ENCODE measurements at regions not wholly inside any gene's neighbourhood (a gene's known extent, or its start where the extent isn't known, plus 50 kb on each side); places are given as distances from the start of the nearest gene placed in this dataset.
A peak's percentile ranks its signal among the peaks of the same experiment; 100 is the strongest.

DNA sequence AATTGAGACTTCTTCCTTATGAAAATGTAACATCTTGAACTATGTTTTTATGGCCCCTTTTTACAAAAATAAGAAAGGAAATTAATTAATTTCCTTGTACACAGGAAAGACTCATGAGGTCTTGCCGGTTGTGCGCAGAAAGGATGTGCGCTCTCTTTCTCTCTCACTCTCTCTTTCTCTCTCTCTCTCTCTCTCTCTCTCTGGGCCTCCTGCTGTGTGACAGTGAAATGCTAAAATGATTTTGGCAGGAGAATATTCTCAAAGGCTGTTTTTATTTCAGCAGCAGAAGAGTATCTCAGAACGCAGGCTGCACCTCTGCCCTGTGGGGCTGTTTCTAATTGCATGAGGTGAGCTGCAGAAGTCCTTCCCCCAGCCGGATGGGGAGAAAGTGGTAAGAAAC is 349.0 kb downstream of the MID1IP1 start:
- no peak for DNase-seq

DNA sequence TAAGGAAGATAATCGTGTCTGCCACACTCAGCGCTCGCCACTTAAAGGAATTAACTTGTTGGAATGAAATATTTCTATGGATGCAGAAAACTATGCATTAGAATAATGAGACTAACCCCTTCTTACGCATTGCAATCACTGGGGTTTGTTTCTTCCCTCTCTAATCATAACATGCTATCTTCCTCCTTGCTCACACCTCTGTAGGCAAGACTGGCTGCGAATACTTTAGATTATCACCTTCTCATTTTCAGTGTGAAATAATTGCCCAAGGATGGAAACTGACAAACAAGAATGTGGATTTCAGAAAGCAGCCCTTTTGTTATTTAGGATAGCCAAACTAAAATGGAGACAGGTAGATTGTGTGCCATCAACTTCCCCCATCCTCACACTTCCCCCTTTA is 349.4 kb downstream of the MID1IP1 start:
- DNase-seq: no peak

DNA sequence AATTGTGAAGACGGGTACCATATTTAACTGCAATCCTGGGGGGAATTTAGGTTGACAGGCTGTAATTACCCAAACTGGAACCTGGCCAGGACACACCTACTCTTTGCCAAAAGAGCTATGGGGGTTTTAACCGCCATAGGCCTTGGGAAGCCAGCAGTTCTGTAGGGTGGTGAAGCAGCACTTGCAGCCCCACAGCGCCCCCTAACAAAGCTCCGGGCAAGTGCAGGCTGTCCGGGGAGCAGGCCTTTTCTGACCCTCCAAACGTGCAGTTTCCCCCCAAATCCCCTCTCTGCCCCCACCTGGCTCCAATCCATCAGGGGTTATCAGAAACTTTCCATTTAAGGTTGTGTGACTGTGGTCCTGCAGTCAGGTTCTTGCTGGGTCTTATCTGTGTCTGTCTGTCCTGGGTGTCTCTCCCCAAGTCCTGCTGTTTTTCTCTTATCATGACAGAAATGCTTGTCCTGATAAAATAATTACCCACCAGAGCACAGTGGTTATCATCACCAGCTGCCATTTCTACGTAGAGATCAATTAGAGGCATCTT is 350.9 kb downstream of the MID1IP1 start:
- peak; percentile 80 for DNase-seq

GRCh38 chrX:39156051-39156450 is 354.8 kb downstream of the MID1IP1 start:
- no peak for DNase-seq

- no peak for DNase-seq
Measured at GRCh38 chrX:39157006-39157405, 355.7 kb downstream of the MID1IP1 start.

GRCh38 chrX:39157796-39158195 is 356.5 kb downstream of the MID1IP1 start:
- DNase-seq: no peak

- peak; percentile 78 for DNase-seq
Measured at GRCh38 chrX:39158801-39159657, 357.8 kb downstream of the MID1IP1 start.

- DNase-seq: no peak
Measured at GRCh38 chrX:39159921-39160507, 358.8 kb downstream of the MID1IP1 start.

- no peak for DNase-seq
Measured at GRCh38 chrX:39161611-39162255, 360.5 kb downstream of the MID1IP1 start.

GRCh38 chrX:39162322-39162735 is 361.1 kb downstream of the MID1IP1 start:
- DNase-seq: no peak

DNA sequence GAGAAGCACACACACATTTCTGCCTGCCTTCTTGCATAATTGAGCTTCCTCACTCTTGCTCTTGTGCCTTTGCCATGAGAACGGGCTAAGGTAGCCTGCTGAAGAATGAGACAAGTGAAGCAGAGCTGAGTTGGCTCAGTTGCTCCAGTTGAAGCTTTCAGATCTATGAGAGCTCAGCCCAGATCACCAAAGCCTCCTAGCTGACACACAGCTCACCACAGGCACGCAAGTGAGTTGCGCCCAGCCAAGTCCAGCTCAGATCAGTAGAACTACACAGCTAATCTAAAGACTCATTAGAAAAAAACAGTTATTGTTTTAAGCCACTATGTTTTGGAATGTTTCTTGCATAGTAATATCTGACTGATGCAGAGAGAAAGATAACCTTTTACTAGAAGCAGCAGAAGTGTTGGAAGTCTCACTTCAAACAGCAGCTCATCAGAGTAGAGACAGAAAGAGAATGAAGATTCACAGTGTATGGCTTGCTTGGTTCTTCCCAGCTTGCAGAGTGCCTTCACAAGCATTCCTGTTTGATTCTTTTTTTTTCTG is 362.4 kb downstream of the MID1IP1 start:
- no peak for DNase-seq

DNA sequence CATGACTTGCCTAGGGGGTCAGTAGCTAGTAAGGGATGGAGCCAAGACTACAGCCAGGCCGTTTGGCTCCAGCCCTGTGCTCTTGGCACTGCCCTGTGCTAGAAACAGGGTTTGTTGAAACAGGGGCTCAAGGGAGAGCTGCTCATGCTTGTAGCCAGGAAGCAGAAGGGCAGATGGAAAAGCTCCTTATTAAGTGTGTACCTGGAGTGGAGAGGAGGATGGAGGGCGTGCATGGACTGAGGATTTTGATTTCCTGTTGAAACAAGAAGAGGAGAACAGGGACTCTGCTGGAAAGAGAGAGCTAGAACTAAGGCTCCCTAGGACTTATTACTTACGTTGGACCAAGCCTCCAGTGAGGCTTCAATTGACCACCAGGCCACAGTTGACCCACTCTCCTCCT is 363.0 kb downstream of the MID1IP1 start:
- DNase-seq: no peak

- no peak for DNase-seq
Measured at GRCh38 chrX:39165185-39165584, 363.9 kb downstream of the MID1IP1 start.

DNA sequence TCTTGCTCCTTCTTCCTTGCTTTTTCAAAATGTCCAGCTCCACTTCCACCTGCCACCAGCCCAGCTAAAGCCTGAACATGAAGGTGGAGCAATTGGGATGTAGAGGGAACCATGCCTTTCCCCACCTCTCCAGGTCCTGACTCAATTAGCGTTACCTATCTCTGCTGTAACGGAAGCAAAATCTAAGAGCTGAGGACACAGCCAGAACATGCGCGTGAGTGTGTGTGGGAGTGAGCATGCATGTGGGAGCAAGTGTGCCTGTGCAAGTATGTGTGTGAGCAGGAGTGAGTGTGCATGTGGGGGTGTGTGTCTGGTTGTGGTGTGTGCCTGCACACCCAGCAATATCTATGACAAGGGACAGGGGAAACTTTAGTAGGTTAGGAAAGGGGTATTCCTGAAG is 364.5 kb downstream of the MID1IP1 start:
- no peak for DNase-seq

GRCh38 chrX:39167791-39168190 is 366.5 kb downstream of the MID1IP1 start:
- DNase-seq: no peak

DNA sequence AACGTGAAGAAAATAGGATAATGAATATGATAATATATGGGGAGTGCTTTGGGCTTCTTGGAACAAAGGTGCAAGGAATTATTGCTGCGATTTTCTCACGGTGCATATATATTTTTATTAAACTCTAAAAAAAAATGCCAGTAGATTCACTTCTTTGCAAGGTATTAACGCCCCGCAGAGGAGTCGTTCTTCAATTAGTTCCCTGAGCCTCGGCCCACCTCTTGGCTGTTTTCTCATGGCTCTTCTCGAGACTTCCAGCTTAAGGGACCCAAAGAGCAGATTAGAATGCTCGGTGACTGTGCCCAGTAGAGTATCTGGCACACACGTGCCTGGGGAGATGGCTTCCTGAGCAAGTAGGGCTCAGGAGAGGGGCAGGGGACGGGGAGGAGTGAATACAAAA is 367.4 kb downstream of the MID1IP1 start:
- DNase-seq: no peak

GRCh38 chrX:39169976-39170375 is 368.7 kb downstream of the MID1IP1 start:
- DNase-seq: no peak

DNA sequence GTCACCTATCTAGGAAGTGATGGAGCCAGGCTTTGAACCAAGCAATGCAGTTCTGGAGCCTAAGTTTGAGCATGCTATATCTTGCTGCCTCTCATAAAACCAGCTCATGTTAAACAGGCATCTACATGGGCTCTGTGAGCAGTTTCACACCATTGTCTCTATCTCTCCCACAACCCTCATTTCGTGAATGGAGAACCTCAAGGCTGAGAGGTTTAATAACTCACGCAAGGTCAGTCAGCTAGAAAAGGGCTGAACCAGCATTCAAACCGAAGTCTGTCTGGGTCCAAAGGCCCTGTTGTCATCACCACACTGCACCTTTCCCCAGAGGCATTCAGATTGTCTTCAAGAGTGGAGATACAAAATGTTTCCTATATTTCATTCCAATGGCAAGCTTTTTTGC is 369.2 kb downstream of the MID1IP1 start:
- DNase-seq: no peak

DNA sequence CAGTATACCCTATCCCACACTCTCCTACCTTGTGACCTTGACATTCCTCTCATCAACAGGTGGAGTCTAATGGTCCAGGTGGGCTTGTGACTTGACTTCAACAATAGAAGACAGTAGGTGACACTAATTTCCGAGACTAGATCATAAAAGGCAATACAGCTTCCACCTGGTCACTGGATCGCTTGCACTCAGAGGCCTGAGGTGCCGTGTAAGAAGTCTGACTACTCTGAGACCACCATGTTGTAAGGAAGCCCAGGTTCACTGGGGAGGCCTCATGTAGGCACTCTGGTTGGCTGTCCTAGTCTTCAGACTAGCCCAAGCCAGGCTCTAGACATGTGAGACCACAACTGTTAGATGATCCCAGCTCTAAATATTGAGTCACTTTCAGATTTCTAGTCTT is 370.4 kb downstream of the MID1IP1 start:
- DNase-seq: no peak

DNA sequence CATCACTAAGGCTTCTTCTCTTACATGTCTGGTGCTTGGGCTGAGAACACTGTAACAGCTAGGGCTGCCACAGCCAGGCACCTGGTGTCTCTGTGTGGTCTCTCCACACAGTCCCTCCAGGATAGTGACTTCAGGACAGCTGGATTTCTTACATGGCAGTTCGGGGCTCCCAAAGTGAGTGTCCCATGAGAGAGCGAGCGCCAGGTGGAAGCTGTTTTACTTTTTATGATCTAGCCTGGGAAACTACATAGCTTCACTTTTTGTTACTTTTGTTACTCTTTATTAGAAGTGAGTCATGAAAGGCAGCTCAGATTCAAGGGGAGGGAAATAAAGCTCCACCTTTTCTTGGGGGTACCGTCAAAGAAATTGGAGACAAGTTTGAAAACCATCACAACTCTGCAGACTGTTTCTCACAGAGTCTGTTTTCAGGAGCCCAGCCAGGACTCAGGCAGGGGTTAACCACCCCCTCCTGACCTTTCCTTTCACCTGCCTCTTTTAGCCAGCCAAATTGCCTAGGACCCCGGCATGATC is 373.0 kb downstream of the MID1IP1 start:
- DNase-seq: no peak

DNA sequence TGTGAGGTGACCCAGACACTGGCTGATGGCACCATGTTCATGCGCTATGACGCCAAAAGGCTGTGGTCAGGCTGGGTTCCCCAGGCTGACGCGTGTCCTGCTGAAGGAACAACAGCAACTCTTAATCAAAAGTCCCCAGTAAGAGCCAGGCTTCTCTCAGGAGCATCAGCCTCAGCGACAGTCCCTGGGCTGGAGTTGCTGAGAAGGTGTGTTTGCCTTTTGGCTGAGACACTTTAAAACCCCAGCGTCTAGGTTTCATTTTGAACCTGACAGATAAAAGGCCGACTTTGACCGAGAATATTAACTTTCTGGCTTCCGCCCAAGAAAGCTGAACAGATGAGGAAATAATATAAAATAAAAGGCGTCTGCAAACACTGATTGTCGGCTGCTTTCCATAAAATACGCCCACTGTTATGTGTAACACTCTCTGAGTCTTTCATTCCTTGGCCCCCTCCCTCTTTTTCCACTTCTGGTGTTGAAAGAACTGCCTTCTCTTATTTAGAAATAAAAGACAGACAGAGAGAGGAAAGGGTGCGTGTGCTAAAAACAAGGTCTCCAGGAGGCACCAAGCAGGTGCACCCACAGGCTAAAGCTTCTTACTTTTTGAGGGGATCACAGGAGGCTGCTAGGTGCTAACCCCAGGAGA is 373.6 kb downstream of the MID1IP1 start:
- DNase-seq: no peak

DNA sequence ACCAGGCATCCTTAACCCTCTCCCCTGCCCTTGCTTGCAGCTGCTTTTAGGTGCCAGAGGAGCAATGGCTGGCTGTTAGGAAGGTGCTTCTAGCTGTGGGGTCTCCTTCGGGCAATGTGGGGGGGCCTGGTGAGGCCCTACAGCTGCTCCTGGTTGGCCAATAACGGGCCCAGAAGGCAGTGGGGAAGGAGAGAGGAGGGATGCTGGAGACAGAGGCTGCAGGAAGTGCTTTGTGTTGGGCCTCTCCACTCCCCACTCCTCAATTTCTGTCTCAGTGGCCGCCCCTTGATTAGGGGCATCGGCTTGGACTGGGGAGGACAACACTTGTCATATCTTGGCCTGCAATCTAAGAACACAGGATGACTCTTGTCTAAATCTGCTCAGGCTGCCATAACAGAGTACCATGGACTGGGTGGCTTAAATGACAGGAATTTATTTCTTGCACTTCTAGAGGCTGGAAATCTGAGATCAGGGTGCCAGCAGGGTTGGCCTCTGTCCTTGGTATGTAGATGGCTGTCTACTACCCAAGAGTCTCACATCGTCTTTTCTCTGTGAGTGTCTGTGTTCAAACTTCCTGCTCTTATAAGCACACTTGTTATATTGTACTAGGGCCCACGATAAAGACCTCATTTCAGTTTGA is 374.3 kb downstream of the MID1IP1 start:
- no peak for DNase-seq
